ENCODE measurements at regions not wholly inside any gene's neighbourhood (a gene's known extent, or its start where the extent isn't known, plus 50 kb on each side); places are given as distances from the start of the nearest gene placed in this dataset.

DNA sequence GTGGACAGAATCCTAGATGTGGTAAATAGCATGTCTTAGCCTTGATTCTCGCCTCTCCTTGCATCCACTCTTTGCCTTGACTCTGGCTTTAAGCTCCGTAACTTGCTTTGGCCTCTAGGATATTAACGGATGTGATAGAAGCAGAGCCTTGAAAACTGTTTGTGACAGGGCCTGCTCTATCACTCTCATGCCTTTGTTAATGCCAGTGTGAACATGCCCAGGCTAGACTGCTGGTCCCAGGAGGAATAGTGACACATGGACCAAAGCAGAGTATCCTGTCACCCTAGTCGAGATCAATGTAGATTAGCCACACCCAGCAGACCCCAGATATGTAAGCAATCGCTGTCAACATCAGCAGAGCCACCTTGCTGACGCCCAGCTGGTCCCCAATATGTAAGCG, 109.9 kb upstream of the C9orf72 start:
- Histone ChIP-seq H4K91ac (ENCODE audit: insufficient read depth, low read depth, low read length) (no peak overlapping the region), H2AK5ac (ENCODE audit: low read depth, low read length) (no peak overlapping the region), H3K36me3 (ENCODE audit: control insufficient read depth, insufficient read depth, low read length) (no peaks in the 10 kb centered on the region), H2BK120ac (ENCODE audit: low read depth, low read length) (no peak overlapping the region), H3K79me1 (ENCODE audit: low read depth in 1 of 2, low read length in 2 of 2) (no peaks in the 10 kb centered on the region), H3K9ac (ENCODE audit: low read depth, low read length) (no peak overlapping the region), H2BK15ac (ENCODE audit: low read depth, low read length) (no peak overlapping the region), H3K56ac (ENCODE audit: extremely low read depth, insufficient read depth, low read length) (no peak overlapping the region), H3K9me3 (ENCODE audit: control insufficient read depth, insufficient read depth, low read length) (no peaks in the 10 kb centered on the region), H4K5ac (ENCODE audit: low read depth, low read length) (no peak overlapping the region), H3K18ac (ENCODE audit: low read depth, low read length) (no peak overlapping the region), H2AFZ (replicated peaks; ENCODE audit: low read length, poor library complexity) (no peak overlapping the region), H3K27ac (ENCODE audit: insufficient read depth, low read length) (no peak overlapping the region), H4K20me1 (ENCODE audit: insufficient read depth, low read length) (no peaks in the 10 kb centered on the region), H3K14ac (replicated peaks; ENCODE audit: low read depth, low read length) (no peak overlapping the region), H3K4me2 (ENCODE audit: low read depth, low read length) (no peak overlapping the region), H2BK5ac (ENCODE audit: low read depth, low read length, poor library complexity, severe bottlenecking) (no peak overlapping the region), H2AK9ac (replicated peaks; ENCODE audit: low read depth, low read length, poor library complexity) (no peak overlapping the region), H2BK20ac (ENCODE audit: low read depth, low read length) (no peak overlapping the region), H4K8ac (ENCODE audit: low read depth in 2 of 2, low read length in 2 of 2) (no peak overlapping the region), H3K9me1 (ENCODE audit: insufficient read depth, low read length) (no peaks in the 10 kb centered on the region), H3K4ac (ENCODE audit: low read depth, low read length) (no peak overlapping the region), H3K27me3 (ENCODE audit: control insufficient read depth, insufficient read depth, low read length) (no peaks in the 10 kb centered on the region), H3K4me3 (ENCODE audit: insufficient read depth, low read depth, low read length) (no peak overlapping the region), H3K4me1 (ENCODE audit: control insufficient read depth, insufficient read depth, low read length) (no peaks in the 10 kb centered on the region), H3K23ac (ENCODE audit: low read depth, low read length) (no peak overlapping the region)
- dilution Hi-C loops (cut with HindIII; ENCODE audit: low sequenced_read_pairs, unreplicated experiment): no loop called here
- DNase-seq (no peak), ATAC-seq (ENCODE audit: low read depth) (no peak)
- in situ Hi-C loops (cut with MboI; ENCODE audit: low sequenced_read_pairs): no loop called here
- CTCF ChIA-PET: interaction anchor here (0.6 kb wide), 1 partner anchor 12 kb away, joined by 4 read pairs; no protein-coding TSS in a partner anchor
- intact Hi-C loops (cut with micrococcal nuclease): no loop called here
- POLR2A ChIA-PET (ENCODE audit: unreplicated experiment): no interaction called here
- BruUV-seq (replicated peaks): no TSS peak
- WGBS, 2 experiments (ENCODE audit: extremely low coverage in 2 of 2, insufficient read length in 1 of 2): 37% methylated on average over 3 of the region's 7 CpGs; no CpG with 5 or more reads in 1 of the 2 experiments
- TF ChIP-seq CEBPB (IDR thresholded peaks at IDR 0.05; ENCODE audit: low read depth, low read length) (no peak), POLR2A (IDR thresholded peaks at IDR 0.05; ENCODE audit: low read depth, low read length) (no peak), RCOR1 (IDR thresholded peaks at IDR 0.05; ENCODE audit: insufficient replicate concordance, low read length) (no peak), CHD1 (IDR thresholded peaks at IDR 0.05; ENCODE audit: low read depth, low read length) (no peak)
- TF ChIP-seq, protein P1, sequence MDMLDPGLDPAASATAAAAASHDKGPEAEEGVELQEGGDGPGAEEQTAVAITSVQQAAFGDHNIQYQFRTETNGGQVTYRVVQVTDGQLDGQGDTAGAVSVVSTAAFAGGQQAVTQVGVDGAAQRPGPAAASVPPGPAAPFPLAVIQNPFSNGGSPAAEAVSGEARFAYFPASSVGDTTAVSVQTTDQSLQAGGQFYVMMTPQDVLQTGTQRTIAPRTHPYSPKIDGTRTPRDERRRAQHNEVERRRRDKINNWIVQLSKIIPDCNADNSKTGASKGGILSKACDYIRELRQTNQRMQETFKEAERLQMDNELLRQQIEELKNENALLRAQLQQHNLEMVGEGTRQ (IDR thresholded peaks at IDR 0.05; ENCODE audit: low read depth, low read length): no peak
